ENCODE measurements at regions not wholly inside any gene's neighbourhood (a gene's known extent, or its start where the extent isn't known, plus 50 kb on each side); places are given as distances from the start of the nearest gene placed in this dataset.
"Not testable (repeated sequence)": the region's sequence is repeated elsewhere in the genome, so short reads cannot be mapped to it uniquely, and the experiment has no call there.

- ChIA-PET POLR2A (ENCODE audit: partially characterized antibody) (interaction anchor here (0.9 to 7.7 kb wide), 23 partner anchors 10 to 96 kb away, joined by 3 to 127 read pairs (median 7); no protein-coding TSS in a partner anchor), CTCF (ENCODE audit: partially characterized antibody) (interaction anchor here (0.9 to 9.4 kb wide), 34 partner anchors 8 to 169 kb away, joined by 3 to 172 read pairs (median 7); partner anchors contain the start of gene IGLL5)
- Mint-ChIP-seq H3K9me3 (peaks cover 0 to 2% (median 0%) of the 10 kb centered on the region in 8 donors), H3K27ac (peak overlapping the region; percentile 79 to 94 (median 90)), H3K36me3 (no peaks in the 10 kb centered on the region), H3K27me3 (no peaks in the 10 kb centered on the region), H3K4me1 (peaks cover 36 to 78% (median 55%) of the 10 kb centered on the region in 4 donors), H3K4me3 (peak overlapping the region in 6 of 8 donors; percentile 6 to 61 (median 52))
- peak overlapping the region; percentile 49 for H3K27ac ChIP-seq (ENCODE audit: low read depth, low read length)
- DNase-seq: no peak
- H3K9me3 ChIP-seq (ENCODE audit: control insufficient read depth in 1 of 2, low read length in 2 of 2): no peaks in the 10 kb centered on the region
- H3K36me3 ChIP-seq (ENCODE audit: insufficient read depth, low read length): no peaks in the 10 kb centered on the region
- no peaks in the 10 kb centered on the region for H3K27me3 ChIP-seq (ENCODE audit: insufficient read depth, low read length)
- no peak overlapping the region for H3K4me3 ChIP-seq (ENCODE audit: low read length in 2 of 2)
- peaks cover 61% of the 10 kb centered on the region for H3K4me1 ChIP-seq (ENCODE audit: insufficient read depth, low read length)
- intact Hi-C loops (cut with micrococcal nuclease): loop anchor here (1.0 to 5.0 kb wide), 6 partner anchors 17 to 169 kb away; no protein-coding TSS in a partner anchor
Measured at GRCh38 chr22:22788460-22789037, 99.1 kb upstream of the IGLL5 start.

- H3K27ac Mint-ChIP-seq: peak overlapping the region in 6 of 7 donors; percentile 87 to 94 (median 91)
- no peaks in the 10 kb centered on the region for H3K9me3 ChIP-seq (ENCODE audit: control insufficient read depth in 1 of 2, low read length in 2 of 2)
- ChIA-PET POLR2A (ENCODE audit: partially characterized antibody) (interaction anchor here (0.7 to 7.7 kb wide), 18 partner anchors 10 to 95 kb away, joined by 3 to 127 read pairs (median 6); no protein-coding TSS in a partner anchor), CTCF (ENCODE audit: partially characterized antibody) (interaction anchor here (0.7 to 9.4 kb wide), 27 partner anchors 7 to 168 kb away, joined by 3 to 172 read pairs (median 12); partner anchors contain the start of gene IGLL5)
- H3K36me3 Mint-ChIP-seq: no peaks in the 10 kb centered on the region
- H3K4me1 ChIP-seq (ENCODE audit: insufficient read depth, low read length): peaks cover 61% of the 10 kb centered on the region
- peak overlapping the region; percentile 49 for H3K27ac ChIP-seq (ENCODE audit: low read depth, low read length)
- H3K4me1 Mint-ChIP-seq: peaks cover 37 to 77% (median 53%) of the 10 kb centered on the region in 4 donors
- no peak overlapping the region for H3K4me3 ChIP-seq (ENCODE audit: low read length in 2 of 2)
- H3K27me3 Mint-ChIP-seq: no peaks in the 10 kb centered on the region
- peak overlapping the region in 6 of 8 donors; percentile 26 to 84 (median 60) for H3K4me3 Mint-ChIP-seq
- peaks cover 0 to 2% (median 0%) of the 10 kb centered on the region in 8 donors for H3K9me3 Mint-ChIP-seq
- H3K36me3 ChIP-seq (ENCODE audit: insufficient read depth, low read length): no peaks in the 10 kb centered on the region
- DNase-seq: no peak
- no peaks in the 10 kb centered on the region for H3K27me3 ChIP-seq (ENCODE audit: insufficient read depth, low read length)
- intact Hi-C loops (cut with micrococcal nuclease): loop anchor here (5.0 kb wide), 1 partner anchor 168 kb away; no protein-coding TSS in a partner anchor
Measured at GRCh38 chr22:22789233-22789921, 98.2 kb upstream of the IGLL5 start.

- peaks cover 61% of the 10 kb centered on the region for H3K4me1 ChIP-seq (ENCODE audit: insufficient read depth, low read length)
- peak overlapping the region; percentile 74 to 94 (median 88) for H3K27ac Mint-ChIP-seq
- H3K9me3 Mint-ChIP-seq: peaks cover 0 to 5% (median 0%) of the 10 kb centered on the region in 8 donors
- H3K36me3 ChIP-seq (ENCODE audit: insufficient read depth, low read length): no peaks in the 10 kb centered on the region
- ChIA-PET POLR2A (ENCODE audit: partially characterized antibody) (interaction anchor here (0.7 to 7.7 kb wide), 17 partner anchors 9 to 94 kb away, joined by 3 to 127 read pairs (median 4); no protein-coding TSS in a partner anchor), CTCF (ENCODE audit: partially characterized antibody) (interaction anchor here (1.3 to 9.4 kb wide), 16 partner anchors 9 to 93 kb away, joined by 3 to 172 read pairs (median 27); partner anchors contain the start of gene IGLL5)
- H3K27ac ChIP-seq (ENCODE audit: low read depth, low read length): peak overlapping the region; percentile 49
- peaks cover 37 to 69% (median 52%) of the 10 kb centered on the region in 4 donors for H3K4me1 Mint-ChIP-seq
- H3K36me3 Mint-ChIP-seq: peaks cover 0 to 2% of the 10 kb centered on the region in 2 donors
- no peak overlapping the region for H3K4me3 ChIP-seq (ENCODE audit: low read length in 2 of 2)
- DNase-seq: no peak
- intact Hi-C loops (cut with micrococcal nuclease): loop anchor here (5.0 kb wide), 1 partner anchor 167 kb away; no protein-coding TSS in a partner anchor
- no peaks in the 10 kb centered on the region for H3K9me3 ChIP-seq (ENCODE audit: control insufficient read depth in 1 of 2, low read length in 2 of 2)
- H3K27me3 Mint-ChIP-seq: no peaks in the 10 kb centered on the region
- H3K27me3 ChIP-seq (ENCODE audit: insufficient read depth, low read length): no peaks in the 10 kb centered on the region
- peak overlapping the region in 7 of 8 donors; percentile 29 to 84 (median 67) for H3K4me3 Mint-ChIP-seq
Measured at GRCh38 chr22:22789922-22790845, 97.4 kb upstream of the IGLL5 start.

- H3K27ac Mint-ChIP-seq: peak overlapping the region; percentile 52 to 94 (median 91)
- Histone ChIP-seq H3K27ac (ENCODE audit: low read depth, low read length) (no peak overlapping the region), H3K27me3 (ENCODE audit: insufficient read depth, low read length) (no peaks in the 10 kb centered on the region), H3K9me3 (ENCODE audit: control insufficient read depth in 1 of 2, low read length in 2 of 2) (no peaks in the 10 kb centered on the region), H3K36me3 (ENCODE audit: insufficient read depth, low read length) (no peaks in the 10 kb centered on the region), H3K4me3 (ENCODE audit: low read length in 2 of 2) (no peak overlapping the region), H3K4me1 (ENCODE audit: insufficient read depth, low read length) (peaks cover 61% of the 10 kb centered on the region)
- peaks cover 0 to 3% of the 10 kb centered on the region in 2 donors for H3K36me3 Mint-ChIP-seq
- ChIA-PET CTCF (ENCODE audit: partially characterized antibody) (interaction anchor here (1.2 to 9.4 kb wide), 9 partner anchors 16 to 92 kb away, joined by 3 to 172 read pairs (median 43); partner anchors contain the start of gene IGLL5), POLR2A (ENCODE audit: partially characterized antibody) (interaction anchor here (1.2 to 7.7 kb wide), 8 partner anchors 7 to 57 kb away, joined by 3 to 127 read pairs (median 12); no protein-coding TSS in a partner anchor)
- peaks cover 0 to 5% (median 0%) of the 10 kb centered on the region in 8 donors for H3K9me3 Mint-ChIP-seq
- H3K4me1 Mint-ChIP-seq: peaks cover 37 to 65% (median 51%) of the 10 kb centered on the region in 4 donors
- no peaks in the 10 kb centered on the region for H3K27me3 Mint-ChIP-seq
- peak overlapping the region in 6 of 8 donors; percentile 11 to 75 (median 37) for H3K4me3 Mint-ChIP-seq
- intact Hi-C loops (cut with micrococcal nuclease): no loop called here
- DNase-seq: no peak
Measured at GRCh38 chr22:22791438-22792181, 96.0 kb upstream of the IGLL5 start.

GRCh38 chr22:22792205-22792786 is 95.3 kb upstream of the IGLL5 start:
- Mint-ChIP-seq H3K27ac (peak overlapping the region; percentile 29 to 94 (median 65)), H3K4me1 (peaks cover 34 to 64% (median 47%) of the 10 kb centered on the region in 4 donors), H3K4me3 (peak overlapping the region in 5 of 8 donors; percentile 17 to 66 (median 29))
- H3K4me3 ChIP-seq (ENCODE audit: low read length in 2 of 2); H3K27me3 ChIP-seq (ENCODE audit: insufficient read depth, low read length); H3K27me3 Mint-ChIP-seq; H3K9me3 ChIP-seq (ENCODE audit: control insufficient read depth in 1 of 2, low read length in 2 of 2); DNase-seq; intact Hi-C loops (cut with micrococcal nuclease); H3K36me3 Mint-ChIP-seq; H3K9me3 Mint-ChIP-seq; H3K27ac ChIP-seq (ENCODE audit: low read depth, low read length); H3K36me3 ChIP-seq (ENCODE audit: insufficient read depth, low read length): not testable (repeated sequence)
- ChIA-PET CTCF (ENCODE audit: partially characterized antibody) (interaction anchor here (1.0 to 9.1 kb wide), 5 partner anchors 15 to 46 kb away, joined by 3 to 164 read pairs (median 3); no protein-coding TSS in a partner anchor), POLR2A (ENCODE audit: partially characterized antibody) (interaction anchor here (1.5 to 7.7 kb wide), 4 partner anchors 18 to 39 kb away, joined by 3 to 127 read pairs (median 31); no protein-coding TSS in a partner anchor)
- peaks cover 55% of the 10 kb centered on the region for H3K4me1 ChIP-seq (ENCODE audit: insufficient read depth, low read length)
